Thoracic aorta (tissue), 2 donors: ENCODE measurements at regions not wholly inside any gene's neighbourhood (a gene's known extent, or its start where the extent isn't known, plus 50 kb on each side); places are given as distances from the start of the nearest gene placed in this dataset.
"Not testable (repeated sequence)": the region's sequence is repeated elsewhere in the genome, so short reads cannot be mapped to it uniquely, and the experiment has no call there.

Experiments
- ATAC-seq: fragments of 150-250 bp; one replicate; pipeline ENCODE4 v1.8.0; 2017; ENCODE audit warnings: low read depth; ENCODE audit not compliant: insufficient number of reproducible peaks, low FRiP score
- DNase-seq: peaks from one replicate; pipeline ENCODE4 v3.0.0-alpha.2; 2020; ENCODE audit warnings: low spot score
- H3K27ac ChIP-seq, 2 donors: fragments of 200-600 bp; sonication (generic); 1 replicate in 1 of 2; 2 replicates in 1 of 2; pipeline ENCODE4 v1.5.1; 2016; ENCODE audit warnings: mild to moderate bottlenecking in 2 of 2, moderate library complexity in 2 of 2
- H3K27me3 ChIP-seq: fragments of 200-600 bp; sonication (generic); replicated peaks from 2 replicates; pipeline ENCODE4 v1.6.0; 2016; ENCODE audit warnings: mild to moderate bottlenecking; ENCODE audit not compliant: insufficient read depth
- H3K36me3 ChIP-seq: fragments of 200-600 bp; sonication (generic); one replicate; pipeline ENCODE4 v1.5.1; 2016
- H3K4me1 ChIP-seq, 2 donors: fragments of 200-600 bp; sonication (generic); 1 replicate in 1 of 2; 2 replicates in 1 of 2; pipeline versions ENCODE4 v1.5.1 to v1.6.0; 2016; ENCODE audit warnings: low read depth in 2 of 2, mild to moderate bottlenecking in 1 of 2; ENCODE audit not compliant: control insufficient read depth in 1 of 2
- H3K4me3 ChIP-seq: fragments of 200-600 bp; sonication (generic); 2 replicates; pipeline ENCODE4 v1.5.1; 2016; ENCODE audit warnings: mild to moderate bottlenecking
- H3K9me3 ChIP-seq: fragments of 200-600 bp; sonication (generic); 2 replicates; pipeline ENCODE4 v1.5.1; 2016
- CTCF ChIP-seq: fragments of 200-600 bp; sonication (generic); IDR thresholded peaks from one replicate; pipeline ENCODE4 v1.5.1; 2019; ENCODE audit warnings: antibody characterized with exemption

GRCh38 chr20:40902661-40903060, 126.0 kb upstream of the TOP1 start:
- H3K4me3 ChIP-seq, result no peak overlapping the region
- ATAC-seq, result no peak
- H3K9me3 ChIP-seq, result no peaks in the 10 kb centered on the region

GRCh38 chr20:40908309-40908708, 120.3 kb upstream of the TOP1 start:
- no peaks in the 10 kb centered on the region for H3K4me1 ChIP-seq
- TF ChIP-seq CTCF, result no peak
- no peak overlapping the region for H3K27ac ChIP-seq
- no peaks in the 10 kb centered on the region for H3K27me3 ChIP-seq
- ATAC-seq (no peak), DNase-seq (no peak)
- H3K36me3 ChIP-seq, result no peaks in the 10 kb centered on the region
- H3K9me3 ChIP-seq, result no peaks in the 10 kb centered on the region
- H3K4me3 ChIP-seq, result no peak overlapping the region

More at GRCh38 chr20:40902661-40903060, 126.0 kb upstream of the TOP1 start:
- TF ChIP-seq CTCF, result no peak
- Histone ChIP-seq H3K36me3 (no peaks in the 10 kb centered on the region), H3K27me3 (no peaks in the 10 kb centered on the region), H3K27ac (no peak overlapping the region), H3K4me1 (no peaks in the 10 kb centered on the region)
- no peak for DNase-seq

- not testable (repeated sequence) for H3K9me3 ChIP-seq, H3K27me3 ChIP-seq, H3K27ac ChIP-seq, H3K4me3 ChIP-seq, DNase-seq, ATAC-seq, H3K4me1 ChIP-seq, H3K36me3 ChIP-seq
These were observed 119.1 kb upstream of the TOP1 start for GRCh38 chr20:40909489-40909888.

- not testable (repeated sequence) for H3K9me3 ChIP-seq, H3K4me3 ChIP-seq, DNase-seq, H3K4me1 ChIP-seq, H3K27ac ChIP-seq, H3K36me3 ChIP-seq, H3K27me3 ChIP-seq, ATAC-seq
These were observed 118.2 kb upstream of the TOP1 start for GRCh38 chr20:40910436-40910835.

GRCh38 chr20:40911152-40911551, 117.5 kb upstream of the TOP1 start:
- not testable (repeated sequence) for H3K4me3 ChIP-seq, H3K27me3 ChIP-seq, ATAC-seq, H3K27ac ChIP-seq, H3K9me3 ChIP-seq, DNase-seq, H3K36me3 ChIP-seq, H3K4me1 ChIP-seq

- Histone ChIP-seq H3K27me3 (no peaks in the 10 kb centered on the region), H3K36me3 (no peaks in the 10 kb centered on the region), H3K27ac (no peak overlapping the region), H3K4me1 (peaks cover 3 to 14% of the 10 kb centered on the region in 2 donors), H3K4me3 (no peak overlapping the region), H3K9me3 (no peaks in the 10 kb centered on the region)
- DNase-seq, result no peak
- no peak for TF ChIP-seq CTCF
- no peak for ATAC-seq
These were observed 115.1 kb upstream of the TOP1 start for GRCh38 chr20:40913224-40914185.
